ENCODE measurements at regions not wholly inside any gene's neighbourhood (a gene's known extent, or its start where the extent isn't known, plus 50 kb on each side); places are given as distances from the start of the nearest gene placed in this dataset.

- no peaks in the 10 kb centered on the region for H3K9me3 ChIP-seq (ENCODE audit: control insufficient read depth in 2 of 3, insufficient read depth in 1 of 3, low read length in 3 of 3)
- no peaks in the 10 kb centered on the region for H3K36me3 ChIP-seq (ENCODE audit: control insufficient read depth in 2 of 3, insufficient read depth in 3 of 3, low read length in 3 of 3)
- no peak overlapping the region for H3K27ac ChIP-seq (ENCODE audit: low read depth in 2 of 2, low read length in 2 of 2)
- TF ChIP-seq CTCF (IDR thresholded peaks at IDR 0.05; ENCODE audit: borderline replicate concordance, extremely low read depth, insufficient read depth) = no peak
- intact Hi-C loops (cut with DNase I) = no loop called here
- H3K4me3 ChIP-seq (ENCODE audit: low read length in 3 of 3) = no peak overlapping the region
- DNase-seq = no peak
- H3K4me1 ChIP-seq (ENCODE audit: control insufficient read depth in 2 of 3, insufficient read depth in 2 of 3, low read depth in 1 of 3, low read length in 3 of 3) = no peaks in the 10 kb centered on the region
- no peaks in the 10 kb centered on the region for H3K27me3 ChIP-seq (ENCODE audit: control insufficient read depth, insufficient read depth, low read length)
- H3K9ac ChIP-seq (ENCODE audit: low read length in 3 of 3) = no peak overlapping the region
- FAIRE-seq = no peak
Measured at GRCh38 chr2:220079595-220079994, 452.2 kb downstream of the SLC4A3 start.

- Histone ChIP-seq H3K36me3 (ENCODE audit: control insufficient read depth in 2 of 3, insufficient read depth in 3 of 3, low read length in 3 of 3) (no peaks in the 10 kb centered on the region), H3K9me3 (ENCODE audit: control insufficient read depth in 2 of 3, insufficient read depth in 1 of 3, low read length in 3 of 3) (no peaks in the 10 kb centered on the region), H3K4me3 (ENCODE audit: low read length in 3 of 3) (no peak overlapping the region), H3K4me1 (ENCODE audit: control insufficient read depth in 2 of 3, insufficient read depth in 2 of 3, low read depth in 1 of 3, low read length in 3 of 3) (no peaks in the 10 kb centered on the region), H3K27me3 (ENCODE audit: control insufficient read depth, insufficient read depth, low read length) (no peaks in the 10 kb centered on the region), H3K9ac (ENCODE audit: low read length in 3 of 3) (no peak overlapping the region), H3K27ac (ENCODE audit: low read depth in 2 of 2, low read length in 2 of 2) (no peak overlapping the region)
- DNase-seq (peak in 2 of 5 donors; percentile 50), FAIRE-seq (no peak)
- intact Hi-C loops (cut with DNase I) = no loop called here
- TF ChIP-seq CTCF (IDR thresholded peaks at IDR 0.05; ENCODE audit: borderline replicate concordance, extremely low read depth, insufficient read depth) = no peak
Measured at GRCh38 chr2:220081171-220081570, 453.7 kb downstream of the SLC4A3 start.

GRCh38 chr2:220090050-220090449 lies 462.6 kb downstream of the SLC4A3 start:
- Histone ChIP-seq H3K36me3 (ENCODE audit: control insufficient read depth in 2 of 3, insufficient read depth in 3 of 3, low read length in 3 of 3) (no peaks in the 10 kb centered on the region), H3K27ac (ENCODE audit: low read depth in 2 of 2, low read length in 2 of 2) (no peak overlapping the region), H3K9me3 (ENCODE audit: control insufficient read depth in 2 of 3, insufficient read depth in 1 of 3, low read length in 3 of 3) (no peaks in the 10 kb centered on the region), H3K9ac (ENCODE audit: low read length in 3 of 3) (no peak overlapping the region), H3K27me3 (ENCODE audit: control insufficient read depth, insufficient read depth, low read length) (no peaks in the 10 kb centered on the region), H3K4me3 (ENCODE audit: low read length in 3 of 3) (no peak overlapping the region), H3K4me1 (ENCODE audit: control insufficient read depth in 2 of 3, insufficient read depth in 2 of 3, low read depth in 1 of 3, low read length in 3 of 3) (no peaks in the 10 kb centered on the region)
- intact Hi-C loops (cut with DNase I) = no loop called here
- FAIRE-seq = no peak
- DNase-seq = no peak
- TF ChIP-seq CTCF (IDR thresholded peaks at IDR 0.05; ENCODE audit: borderline replicate concordance, extremely low read depth, insufficient read depth) = no peak

GRCh38 chr2:220096406-220096805 lies 469.0 kb downstream of the SLC4A3 start:
- H3K27ac ChIP-seq (ENCODE audit: low read depth in 2 of 2, low read length in 2 of 2) = no peak overlapping the region
- intact Hi-C loops (cut with DNase I) = no loop called here
- no peaks in the 10 kb centered on the region for H3K9me3 ChIP-seq (ENCODE audit: control insufficient read depth in 2 of 3, insufficient read depth in 1 of 3, low read length in 3 of 3)
- H3K27me3 ChIP-seq (ENCODE audit: control insufficient read depth, insufficient read depth, low read length) = no peaks in the 10 kb centered on the region
- DNase-seq = no peak
- H3K36me3 ChIP-seq (ENCODE audit: control insufficient read depth in 2 of 3, insufficient read depth in 3 of 3, low read length in 3 of 3) = no peaks in the 10 kb centered on the region
- no peak for TF ChIP-seq CTCF (IDR thresholded peaks at IDR 0.05; ENCODE audit: borderline replicate concordance, extremely low read depth, insufficient read depth)
- no peak for FAIRE-seq
- H3K4me1 ChIP-seq (ENCODE audit: control insufficient read depth in 2 of 3, insufficient read depth in 2 of 3, low read depth in 1 of 3, low read length in 3 of 3) = no peaks in the 10 kb centered on the region
- H3K9ac ChIP-seq (ENCODE audit: low read length in 3 of 3) = no peak overlapping the region
- H3K4me3 ChIP-seq (ENCODE audit: low read length in 3 of 3) = no peak overlapping the region

Data from kidney (tissue), 13 donors.